Fibroblast of lung (primary cell): ENCODE measurements at regions not wholly inside any gene's neighbourhood (a gene's known extent, or its start where the extent isn't known, plus 50 kb on each side); places are given as distances from the start of the nearest gene placed in this dataset.
"Not testable (repeated sequence)": the region's sequence is repeated elsewhere in the genome, so short reads cannot be mapped to it uniquely, and the experiment has no call there.

Experiments used
- EZH2 ChIP-seq: IDR thresholded peaks from 2 replicates; pipeline ENCODE4 v1.5.1; 2012; ENCODE audit warnings: low read length, control low read depth, mild to moderate bottlenecking; ENCODE audit errors: missing control alignments
- TF ChIP-seq, protein P1 (sequence below), 2 donors: IDR thresholded peaks in 1 of 2; conservative IDR thresholded peaks in 1 of 2; 1 replicate in 1 of 2; 2 replicates in 1 of 2; pipeline ENCODE4 v1.5.1; 2011 to 2012; ENCODE audit warnings: low read length in 2 of 2, control low read depth in 1 of 2, inconsistent platforms in 1 of 2, low read depth in 1 of 2, mild to moderate bottlenecking in 1 of 2

DNA sequence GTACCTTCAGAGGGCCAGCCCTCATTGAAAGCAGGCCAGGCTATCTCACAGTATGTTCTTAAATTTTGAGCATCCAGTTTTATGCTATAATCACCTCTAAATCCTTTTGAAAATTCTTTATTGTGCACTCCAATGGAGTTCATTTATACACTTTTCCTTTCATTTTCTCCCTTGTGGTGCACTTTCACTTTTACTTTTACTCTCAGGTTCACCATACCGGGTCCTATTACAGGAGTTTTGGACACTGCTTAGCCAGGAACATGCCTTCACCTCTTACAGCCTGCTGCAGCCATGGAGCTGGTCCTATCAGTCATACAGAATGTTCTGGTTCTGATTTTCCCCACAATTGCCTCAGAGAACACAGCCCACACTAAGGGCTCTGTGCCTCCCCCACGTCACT is 395.9 kb downstream of the CDY2B start:
- TF ChIP-seq, protein P1, sequence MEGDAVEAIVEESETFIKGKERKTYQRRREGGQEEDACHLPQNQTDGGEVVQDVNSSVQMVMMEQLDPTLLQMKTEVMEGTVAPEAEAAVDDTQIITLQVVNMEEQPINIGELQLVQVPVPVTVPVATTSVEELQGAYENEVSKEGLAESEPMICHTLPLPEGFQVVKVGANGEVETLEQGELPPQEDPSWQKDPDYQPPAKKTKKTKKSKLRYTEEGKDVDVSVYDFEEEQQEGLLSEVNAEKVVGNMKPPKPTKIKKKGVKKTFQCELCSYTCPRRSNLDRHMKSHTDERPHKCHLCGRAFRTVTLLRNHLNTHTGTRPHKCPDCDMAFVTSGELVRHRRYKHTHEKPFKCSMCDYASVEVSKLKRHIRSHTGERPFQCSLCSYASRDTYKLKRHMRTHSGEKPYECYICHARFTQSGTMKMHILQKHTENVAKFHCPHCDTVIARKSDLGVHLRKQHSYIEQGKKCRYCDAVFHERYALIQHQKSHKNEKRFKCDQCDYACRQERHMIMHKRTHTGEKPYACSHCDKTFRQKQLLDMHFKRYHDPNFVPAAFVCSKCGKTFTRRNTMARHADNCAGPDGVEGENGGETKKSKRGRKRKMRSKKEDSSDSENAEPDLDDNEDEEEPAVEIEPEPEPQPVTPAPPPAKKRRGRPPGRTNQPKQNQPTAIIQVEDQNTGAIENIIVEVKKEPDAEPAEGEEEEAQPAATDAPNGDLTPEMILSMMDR (conservative IDR thresholded peaks at IDR 0.05 in 1 of 2, IDR thresholded peaks at IDR 0.05 in 1 of 2; ENCODE audit: low read depth in 1 of 2, low read length in 2 of 2) = not testable (repeated sequence)
- TF ChIP-seq EZH2 = not testable (repeated sequence)
